Erythroblast (primary cell): ENCODE measurements at regions not wholly inside any gene's neighbourhood (a gene's known extent, or its start where the extent isn't known, plus 50 kb on each side); places are given as distances from the start of the nearest gene placed in this dataset.

ENCODE experiments used
- GATA1 ChIP-seq: IDR thresholded peaks from 2 replicates; pipeline ENCODE4 v1.6.1; 2011; ENCODE audit warnings: low read depth, mild to moderate bottlenecking, control low read depth, low read length, moderate library complexity
- POLR2A ChIP-seq: IDR thresholded peaks from 2 replicates; pipeline ENCODE4 v1.6.1; 2011; ENCODE audit warnings: mild to moderate bottlenecking, low read length

- no peak for TF ChIP-seq POLR2A
- TF ChIP-seq GATA1, result no peak
Measured at GRCh38 chr20:7415427-7415826, 524.8 kb downstream of the HAO1 start.
